ENCODE measurements at regions not wholly inside any gene's neighbourhood (a gene's known extent, or its start where the extent isn't known, plus 50 kb on each side); places are given as distances from the start of the nearest gene placed in this dataset.

- H3K4me3 ChIP-seq (ENCODE audit: low read length), result no peak overlapping the region
- TF ChIP-seq CTCF (conservative IDR thresholded peaks at IDR 0.05; ENCODE audit: low read depth, low read length), result peak; percentile 57
- DNase-seq (ENCODE audit: low read depth), result no peak
Observed at GRCh38 chr7:130814778-130815335, 80.8 kb upstream of the KLF14 start.

GRCh38 chr7:130818056-130818455, 84.0 kb upstream of the KLF14 start:
- no peak overlapping the region for H3K4me3 ChIP-seq (ENCODE audit: low read length)
- no peak for TF ChIP-seq CTCF (conservative IDR thresholded peaks at IDR 0.05; ENCODE audit: low read depth, low read length)

DNA sequence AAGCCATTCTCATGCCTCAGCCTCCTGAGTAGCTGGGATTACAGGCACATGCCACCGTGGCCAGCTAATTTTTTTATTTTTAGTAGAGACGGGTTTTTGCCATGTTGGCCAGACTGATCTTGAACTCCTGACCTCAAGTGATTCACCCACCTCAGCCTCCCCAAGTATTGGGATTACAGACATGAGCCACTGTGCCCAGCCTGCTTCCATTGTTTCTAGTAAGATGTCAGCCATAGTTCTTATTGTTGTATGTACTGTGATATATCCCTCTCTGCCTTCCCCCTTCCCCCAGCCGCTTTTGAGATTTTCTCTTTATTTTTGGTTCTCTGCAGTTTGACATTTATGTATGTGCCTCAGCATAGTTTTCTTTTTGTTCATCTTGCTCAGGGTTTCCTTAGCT, 87.9 kb upstream of the KLF14 start:
- no peak overlapping the region for H3K4me3 ChIP-seq (ENCODE audit: low read length)
- TF ChIP-seq CTCF (conservative IDR thresholded peaks at IDR 0.05; ENCODE audit: low read depth, low read length), result no peak
- DNase-seq (ENCODE audit: low read depth), result no peak

More at GRCh38 chr7:130818056-130818455, 84.0 kb upstream of the KLF14 start:
- no peak for DNase-seq (ENCODE audit: low read depth)

- TF ChIP-seq CTCF (conservative IDR thresholded peaks at IDR 0.05; ENCODE audit: low read depth, low read length), result no peak
- no peak for DNase-seq (ENCODE audit: low read depth)
- H3K4me3 ChIP-seq (ENCODE audit: low read length), result no peak overlapping the region
Observed at GRCh38 chr7:130822642-130823041, 88.6 kb upstream of the KLF14 start.

GRCh38 chr7:130823060-130823459, 89.1 kb upstream of the KLF14 start:
- no peak for DNase-seq (ENCODE audit: low read depth)
- no peak for TF ChIP-seq CTCF (conservative IDR thresholded peaks at IDR 0.05; ENCODE audit: low read depth, low read length)
- no peak overlapping the region for H3K4me3 ChIP-seq (ENCODE audit: low read length)

DNA sequence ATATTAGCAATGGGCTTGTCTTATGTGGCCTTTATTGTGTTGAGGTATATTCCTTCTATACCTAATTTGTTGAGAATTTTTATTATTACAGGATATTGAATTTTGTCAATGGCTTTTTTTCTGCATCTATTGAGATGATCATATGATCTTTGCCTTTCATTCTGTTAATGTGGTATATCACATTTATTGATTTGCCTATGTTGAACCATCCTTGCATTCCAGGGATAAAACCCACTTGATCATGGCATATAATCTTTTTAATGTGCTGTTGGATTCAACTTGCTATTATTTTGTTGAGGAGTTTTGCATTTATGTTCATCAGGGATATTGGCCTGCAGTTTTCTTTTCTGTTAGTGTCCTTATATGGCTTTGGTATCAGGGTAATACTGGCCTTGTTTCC, 91.8 kb upstream of the KLF14 start:
- TF ChIP-seq CTCF (conservative IDR thresholded peaks at IDR 0.05; ENCODE audit: low read depth, low read length), result no peak
- H3K4me3 ChIP-seq (ENCODE audit: low read length), result no peak overlapping the region
- DNase-seq (ENCODE audit: low read depth), result no peak

DNA sequence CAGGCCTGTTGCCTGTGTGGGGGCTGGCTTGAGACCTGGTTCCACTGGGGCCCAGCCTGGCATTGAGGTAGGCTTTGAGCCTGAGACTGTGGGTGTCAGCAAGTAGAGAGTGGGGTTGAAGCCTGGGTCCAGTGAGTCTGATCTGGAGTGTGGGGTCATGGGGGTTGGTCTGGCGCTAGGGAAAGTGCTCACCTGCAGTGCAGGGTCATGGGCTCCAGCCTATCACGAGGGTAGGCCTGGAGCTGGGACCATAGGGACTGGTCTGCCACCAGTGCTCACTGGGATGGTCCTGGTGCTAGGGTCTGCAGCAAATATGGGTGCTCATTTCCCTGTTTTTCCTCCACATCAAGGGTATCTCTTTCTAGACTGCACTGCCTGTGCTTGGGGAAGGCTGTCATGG, 95.4 kb upstream of the KLF14 start:
- H3K4me3 ChIP-seq (ENCODE audit: low read length), result no peak overlapping the region
- DNase-seq (ENCODE audit: low read depth), result no peak
- TF ChIP-seq CTCF (conservative IDR thresholded peaks at IDR 0.05; ENCODE audit: low read depth, low read length), result no peak
